SK-N-SH treated with all-trans-retinoic acid at 6 μM for 48 hours (cell line): ENCODE measurements at regions not wholly inside any gene's neighbourhood (a gene's known extent, or its start where the extent isn't known, plus 50 kb on each side); places are given as distances from the start of the nearest gene placed in this dataset.

Experiments used
- ATAC-seq: fragments of 200-7000 bp; cut with Tn5 transposase; 3 replicates; pipeline ENCODE4 v1.9.1; 2020; ENCODE audit warnings: mild to moderate bottlenecking, moderate library complexity
- ARNTL ChIP-seq: fragments of 450-650 bp; formaldehyde crosslinking; IDR thresholded peaks from 2 replicates; pipeline ENCODE4 v1.5.0; 2020; ENCODE audit warnings: low read depth, mild to moderate bottlenecking, moderate library complexity, borderline replicate concordance
- BACH2 ChIP-seq: fragments of 250-450 bp; sonication (Bioruptor Pico); IDR thresholded peaks from 2 replicates; pipeline ENCODE4 v1.9.0; 2021; ENCODE audit warnings: mild to moderate bottlenecking, borderline replicate concordance
- CREB5 ChIP-seq: fragments of 250-450 bp; sonication (Bioruptor Pico); IDR thresholded peaks from 2 replicates; pipeline ENCODE4 v1.5.1; 2020; ENCODE audit warnings: low read depth, mild to moderate bottlenecking, moderate library complexity
- CSDC2 ChIP-seq: fragments of 250-450 bp; sonication (Bioruptor Pico); IDR thresholded peaks from 2 replicates; pipeline ENCODE4 v1.5.0; 2020; ENCODE audit warnings: mild to moderate bottlenecking, moderate library complexity
- CSRNP3 ChIP-seq: fragments of 250-450 bp; sonication (Bioruptor Pico); IDR thresholded peaks from 2 replicates; pipeline ENCODE4 v1.5.1; 2021; ENCODE audit warnings: mild to moderate bottlenecking, moderate library complexity
- ESRRG ChIP-seq: fragments of 250-450 bp; sonication (Bioruptor Pico); IDR thresholded peaks from 2 replicates; pipeline ENCODE4 v1.6.1; 2021; ENCODE audit warnings: mild to moderate bottlenecking
- GLIS3 ChIP-seq: fragments of 250-450 bp; sonication (Bioruptor Pico); IDR thresholded peaks from 2 replicates; pipeline ENCODE4 v1.5.0; 2020; ENCODE audit warnings: mild to moderate bottlenecking, moderate library complexity
- OSR1 ChIP-seq: fragments of 250-450 bp; sonication (Bioruptor Pico); IDR thresholded peaks from 2 replicates; pipeline ENCODE4 v1.8.0; 2022; ENCODE audit warnings: moderate library complexity, mild to moderate bottlenecking, inconsistent platforms
- PATZ1 ChIP-seq: fragments of 250-450 bp; sonication (Bioruptor Pico); IDR thresholded peaks from 2 replicates; pipeline ENCODE4 v1.8.0; 2020; ENCODE audit warnings: mild to moderate bottlenecking, moderate library complexity, borderline replicate concordance
- POU6F1 ChIP-seq: fragments of 250-450 bp; sonication (Bioruptor Pico); IDR thresholded peaks from 2 replicates; pipeline ENCODE4 v1.8.0; 2021; ENCODE audit warnings: low read depth, mild to moderate bottlenecking, moderate library complexity, borderline replicate concordance
- PPARA ChIP-seq: fragments of 250-450 bp; sonication (Bioruptor Pico); IDR thresholded peaks from 2 replicates; pipeline ENCODE4 v1.5.0; 2020; ENCODE audit warnings: mild to moderate bottlenecking, borderline replicate concordance
- RARB ChIP-seq: fragments of 250-450 bp; sonication (Bioruptor Pico); IDR thresholded peaks from 2 replicates; pipeline ENCODE4 v1.8.0; 2021; ENCODE audit warnings: mild to moderate bottlenecking, moderate library complexity
- SNAI2 ChIP-seq: fragments of 250-450 bp; sonication (Bioruptor Pico); IDR thresholded peaks from 2 replicates; pipeline ENCODE4 v1.5.0; 2020; ENCODE audit warnings: mild to moderate bottlenecking, moderate library complexity
- TCF4 ChIP-seq: fragments of 250-450 bp; sonication (Bioruptor Pico); IDR thresholded peaks from 2 replicates; pipeline ENCODE4 v1.8.0; 2021; ENCODE audit warnings: mild to moderate bottlenecking, moderate library complexity, borderline replicate concordance
- TOX ChIP-seq: fragments of 250-450 bp; sonication (Bioruptor Pico); IDR thresholded peaks from 2 replicates; pipeline ENCODE4 v1.8.0; 2021; ENCODE audit warnings: mild to moderate bottlenecking, moderate library complexity, borderline replicate concordance
- ZC3H10 ChIP-seq: fragments of 250-450 bp; sonication (Bioruptor Pico); IDR thresholded peaks from 2 replicates; pipeline ENCODE4 v1.5.1; 2021; ENCODE audit warnings: mild to moderate bottlenecking, moderate library complexity
- ZFP3 ChIP-seq: fragments of 250-450 bp; sonication (Bioruptor Pico); IDR thresholded peaks from 2 replicates; pipeline ENCODE4 v1.5.0; 2020; ENCODE audit warnings: mild to moderate bottlenecking, moderate library complexity
- ZFP30 ChIP-seq: fragments of 450-650 bp; formaldehyde crosslinking; IDR thresholded peaks from 2 replicates; pipeline ENCODE4 v1.5.0; 2022; ENCODE audit warnings: mild to moderate bottlenecking, moderate library complexity
- ZNF565 ChIP-seq: fragments of 450-650 bp; formaldehyde crosslinking; conservative IDR thresholded peaks from 2 replicates; pipeline ENCODE4 v1.5.0; 2020; ENCODE audit warnings: low read depth, mild to moderate bottlenecking, moderate library complexity
- ZNF70 ChIP-seq: fragments of 450-650 bp; formaldehyde crosslinking; IDR thresholded peaks from 2 replicates; pipeline ENCODE4 v1.5.0; 2020; ENCODE audit warnings: mild to moderate bottlenecking, moderate library complexity
- ZNF8 ChIP-seq: fragments of 450-650 bp; formaldehyde crosslinking; IDR thresholded peaks from 2 replicates; pipeline ENCODE4 v1.5.0; 2020; ENCODE audit warnings: mild to moderate bottlenecking, moderate library complexity

GRCh38 chr7:26600411-26600810, 264.0 kb downstream of the SKAP2 start:
- no peak for ATAC-seq
- no peak for TF ChIP-seq ZC3H10 (CRISPR knock-in tag)
- TF ChIP-seq PPARA (CRISPR knock-in tag): no peak

GRCh38 chr7:26603631-26604030, 260.8 kb downstream of the SKAP2 start:
- TF ChIP-seq SNAI2 (CRISPR knock-in tag) (no peak), ZFP3 (CRISPR knock-in tag) (no peak), TCF4 (no peak), OSR1 (CRISPR knock-in tag) (no peak), CSRNP3 (CRISPR knock-in tag) (no peak)
- no peak for ATAC-seq

GRCh38 chr7:26608402-26608801, 256.0 kb downstream of the SKAP2 start:
- no peak for TF ChIP-seq GLIS3
- TF ChIP-seq RARB (CRISPR knock-in tag): no peak
- no peak for TF ChIP-seq BACH2 (CRISPR knock-in tag)
- no peak for TF ChIP-seq OSR1 (CRISPR knock-in tag)
- TF ChIP-seq PATZ1 (CRISPR knock-in tag): no peak
- TF ChIP-seq TOX: no peak
- no peak for TF ChIP-seq ZNF8
- TF ChIP-seq ARNTL: no peak
- no peak for TF ChIP-seq ZC3H10 (CRISPR knock-in tag)
- TF ChIP-seq ESRRG (CRISPR knock-in tag): no peak
- ATAC-seq: no peak

GRCh38 chr7:26609082-26609481, 255.3 kb downstream of the SKAP2 start:
- no peak for TF ChIP-seq ZNF70
- TF ChIP-seq, all 23 proteins: peak for 0

GRCh38 chr7:26609532-26609931, 254.9 kb downstream of the SKAP2 start:
- no peak for ATAC-seq
- no peak for TF ChIP-seq CREB5 (CRISPR knock-in tag)
- no peak for TF ChIP-seq TCF4
- TF ChIP-seq RARB (CRISPR knock-in tag): no peak
- no peak for TF ChIP-seq ZC3H10 (CRISPR knock-in tag)
- TF ChIP-seq ZFP30 (CRISPR knock-in tag): no peak
- no peak for TF ChIP-seq PPARA (CRISPR knock-in tag)
- no peak for TF ChIP-seq CSDC2 (CRISPR knock-in tag)
- no peak for TF ChIP-seq CSRNP3 (CRISPR knock-in tag)
- no peak for TF ChIP-seq GLIS3
- no peak for TF ChIP-seq ZFP3 (CRISPR knock-in tag)
- TF ChIP-seq OSR1 (CRISPR knock-in tag): no peak
- TF ChIP-seq ZNF565: no peak
- TF ChIP-seq ZNF70: no peak
- no peak for TF ChIP-seq POU6F1 (CRISPR knock-in tag)
- no peak for TF ChIP-seq PATZ1 (CRISPR knock-in tag)
- TF ChIP-seq, all 23 proteins: peak for 0

More at GRCh38 chr7:26609082-26609481, 255.3 kb downstream of the SKAP2 start:
- no peak for ATAC-seq
